Esophagus squamous epithelium (tissue), 4 donors: ENCODE measurements at regions not wholly inside any gene's neighbourhood (a gene's known extent, or its start where the extent isn't known, plus 50 kb on each side); places are given as distances from the start of the nearest gene placed in this dataset.

Experiments
- CTCF ChIP-seq, 6 experiments: fragments of 450-650 bp in 4 of 6; fragments of 200-600 bp in 2 of 6; sonication (generic) in 2 of 6; IDR thresholded peaks; one replicate each; pipeline ENCODE4 v1.5.1; 2016 to 2019; ENCODE audit warnings: antibody characterized with exemption in 6 of 6, mild to moderate bottlenecking in 4 of 6, moderate library complexity in 4 of 6
- POLR2A ChIP-seq, 4 donors: fragments of 450-650 bp; IDR thresholded peaks; one replicate each; pipeline ENCODE4 v1.6.1; 2017; ENCODE audit warnings: antibody characterized with exemption in 4 of 4, mild to moderate bottlenecking in 4 of 4, moderate library complexity in 3 of 4

- TF ChIP-seq CTCF (IDR thresholded peaks at IDR 0.05) (no peak), POLR2A (IDR thresholded peaks at IDR 0.05) (no peak)
Measured at GRCh38 chr9:90702441-90702955, 59.9 kb upstream of the DIRAS2 start.
